GF-D8 (cell line): ENCODE measurements at regions not wholly inside any gene's neighbourhood (a gene's known extent, or its start where the extent isn't known, plus 50 kb on each side); places are given as distances from the start of the nearest gene placed in this dataset.

Experiments
- DNase-seq: peaks from one replicate; lab custom pipeline; 2025; lab: John Stamatoyannopoulos, UW

GRCh38 chr18:44134447-44134846, 546.2 kb upstream of the SETBP1 start:
- no peak for DNase-seq

GRCh38 chr18:44135741-44136140, 544.9 kb upstream of the SETBP1 start:
- DNase-seq = no peak

- no peak for DNase-seq
Measured at GRCh38 chr18:44136326-44136725, 544.4 kb upstream of the SETBP1 start.

- DNase-seq = no peak
Measured at GRCh38 chr18:44143072-44143471, 537.6 kb upstream of the SETBP1 start.

GRCh38 chr18:44149706-44150105, 531.0 kb upstream of the SETBP1 start:
- no peak for DNase-seq

- DNase-seq = no peak
Measured at GRCh38 chr18:44153981-44154380, 526.7 kb upstream of the SETBP1 start.

GRCh38 chr18:44156126-44156525, 524.6 kb upstream of the SETBP1 start:
- no peak for DNase-seq

GRCh38 chr18:44156776-44157335, 523.8 kb upstream of the SETBP1 start:
- DNase-seq = no peak

GRCh38 chr18:44170208-44170880, 510.3 kb upstream of the SETBP1 start:
- DNase-seq = no peak

GRCh38 chr18:44171301-44171700, 509.4 kb upstream of the SETBP1 start:
- DNase-seq = no peak

- DNase-seq = no peak
Measured at GRCh38 chr18:44175891-44176290, 504.8 kb upstream of the SETBP1 start.

GRCh38 chr18:44178476-44178875, 502.2 kb upstream of the SETBP1 start:
- DNase-seq = no peak

- no peak for DNase-seq
Measured at GRCh38 chr18:44179693-44180092, 501.0 kb upstream of the SETBP1 start.

- no peak for DNase-seq
Measured at GRCh38 chr18:44180683-44181082, 500.0 kb upstream of the SETBP1 start.

GRCh38 chr18:44181951-44182747, 498.5 kb upstream of the SETBP1 start:
- DNase-seq = no peak

GRCh38 chr18:44186001-44186400, 494.7 kb upstream of the SETBP1 start:
- DNase-seq = no peak

- no peak for DNase-seq
Measured at GRCh38 chr18:44187090-44187489, 493.6 kb upstream of the SETBP1 start.

- DNase-seq = no peak
Measured at GRCh38 chr18:44195394-44196140, 485.1 kb upstream of the SETBP1 start.

- no peak for DNase-seq
Measured at GRCh38 chr18:44197832-44198611, 482.7 kb upstream of the SETBP1 start.

GRCh38 chr18:44198612-44199284, 481.9 kb upstream of the SETBP1 start:
- DNase-seq = no peak

- DNase-seq = no peak
Measured at GRCh38 chr18:44213293-44213692, 467.4 kb upstream of the SETBP1 start.
